Activated CD8-positive, alpha-beta T cell treated with anti-CD3 and anti-CD28 coated beads for 36 hours (primary cell): ENCODE measurements at regions not wholly inside any gene's neighbourhood (a gene's known extent, or its start where the extent isn't known, plus 50 kb on each side); places are given as distances from the start of the nearest gene placed in this dataset.

Source experiments
- ATAC-seq: fragments of 200-7000 bp; cut with Tn5 transposase; one replicate; pipeline ENCODE4 v1.10.0; 2021; ENCODE audit warnings: mild to moderate bottlenecking, moderate library complexity
- CTCF ChIA-PET: fragments of 350-600 bp; sonication (Branson Sonifier 250); formaldehyde crosslinking; loops from one replicate; lab custom pipeline; 2021; ENCODE audit warnings: antibody characterized with exemption; lab: Charles Lee
- POLR2A ChIA-PET: fragments of 350-600 bp; sonication (Branson Sonifier 250); formaldehyde crosslinking; loops from one replicate; lab custom pipeline; 2021; ENCODE audit warnings: antibody characterized with exemption; lab: Charles Lee
- DNase-seq: peaks from one replicate; pipeline ENCODE4 v3.0.0-alpha.2; 2020
- H3K27ac Mint-ChIP-seq: one replicate; pipeline ENCODE4 v1.8.0; 2021; ENCODE audit warnings: mild to moderate bottlenecking, mixed read lengths
- H3K27me3 Mint-ChIP-seq: one replicate; pipeline ENCODE4 v1.8.0; 2021; ENCODE audit warnings: mixed read lengths
- H3K36me3 Mint-ChIP-seq: one replicate; pipeline ENCODE4 v1.8.0; 2021; ENCODE audit warnings: low read depth, mixed read lengths
- H3K4me1 Mint-ChIP-seq: one replicate; pipeline ENCODE4 v1.8.0; 2021; ENCODE audit warnings: low read depth, mixed read lengths
- H3K4me3 Mint-ChIP-seq: one replicate; pipeline ENCODE4 v1.8.0; 2021; ENCODE audit warnings: mild to moderate bottlenecking, moderate library complexity, mixed read lengths
- H3K9me3 Mint-ChIP-seq: one replicate; pipeline ENCODE4 v1.8.0; 2021; ENCODE audit warnings: mixed read lengths
- intact Hi-C: fragments of 100-400 bp; cut with micrococcal nuclease; formaldehyde crosslinking; loops from one replicate; pipeline ENCODE4 v1.10.0; 2022
- TF ChIP-seq, protein P1 (sequence below): fragments of 200-600 bp; IDR thresholded peaks from one replicate; pipeline ENCODE4 v1.8.0; 2022; ENCODE audit warnings: antibody characterized with exemption, mild to moderate bottlenecking

DNA sequence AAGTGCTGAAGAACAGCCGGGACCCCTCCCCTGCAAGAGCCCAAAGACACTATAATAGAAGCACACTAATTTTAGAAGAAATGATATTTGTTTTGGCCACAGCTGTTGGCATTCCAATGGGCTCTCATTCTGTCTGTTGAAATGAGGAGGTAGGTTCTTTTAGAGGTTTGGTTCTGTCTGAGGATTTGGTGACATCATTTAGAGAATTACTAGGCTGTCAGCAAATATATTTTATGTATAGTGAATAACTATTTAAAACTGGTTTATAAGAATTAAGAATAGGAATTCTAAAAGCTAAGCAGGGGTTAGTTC is 200.7 kb upstream of the SLC38A2 start:
- H3K4me1 Mint-ChIP-seq = no peaks in the 10 kb centered on the region
- DNase-seq = no peak
- H3K27me3 Mint-ChIP-seq = no peaks in the 10 kb centered on the region
- no peak overlapping the region for H3K27ac Mint-ChIP-seq
- intact Hi-C loops = no loop called here
- POLR2A ChIA-PET = no interaction called here
- ATAC-seq = no peak
- CTCF ChIA-PET = no interaction called here
- peaks cover 5% of the 10 kb centered on the region for H3K9me3 Mint-ChIP-seq
- H3K4me3 Mint-ChIP-seq = no peak overlapping the region
- TF ChIP-seq, protein P1, sequence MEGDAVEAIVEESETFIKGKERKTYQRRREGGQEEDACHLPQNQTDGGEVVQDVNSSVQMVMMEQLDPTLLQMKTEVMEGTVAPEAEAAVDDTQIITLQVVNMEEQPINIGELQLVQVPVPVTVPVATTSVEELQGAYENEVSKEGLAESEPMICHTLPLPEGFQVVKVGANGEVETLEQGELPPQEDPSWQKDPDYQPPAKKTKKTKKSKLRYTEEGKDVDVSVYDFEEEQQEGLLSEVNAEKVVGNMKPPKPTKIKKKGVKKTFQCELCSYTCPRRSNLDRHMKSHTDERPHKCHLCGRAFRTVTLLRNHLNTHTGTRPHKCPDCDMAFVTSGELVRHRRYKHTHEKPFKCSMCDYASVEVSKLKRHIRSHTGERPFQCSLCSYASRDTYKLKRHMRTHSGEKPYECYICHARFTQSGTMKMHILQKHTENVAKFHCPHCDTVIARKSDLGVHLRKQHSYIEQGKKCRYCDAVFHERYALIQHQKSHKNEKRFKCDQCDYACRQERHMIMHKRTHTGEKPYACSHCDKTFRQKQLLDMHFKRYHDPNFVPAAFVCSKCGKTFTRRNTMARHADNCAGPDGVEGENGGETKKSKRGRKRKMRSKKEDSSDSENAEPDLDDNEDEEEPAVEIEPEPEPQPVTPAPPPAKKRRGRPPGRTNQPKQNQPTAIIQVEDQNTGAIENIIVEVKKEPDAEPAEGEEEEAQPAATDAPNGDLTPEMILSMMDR = no peak
- peaks cover 10% of the 10 kb centered on the region for H3K36me3 Mint-ChIP-seq

DNA sequence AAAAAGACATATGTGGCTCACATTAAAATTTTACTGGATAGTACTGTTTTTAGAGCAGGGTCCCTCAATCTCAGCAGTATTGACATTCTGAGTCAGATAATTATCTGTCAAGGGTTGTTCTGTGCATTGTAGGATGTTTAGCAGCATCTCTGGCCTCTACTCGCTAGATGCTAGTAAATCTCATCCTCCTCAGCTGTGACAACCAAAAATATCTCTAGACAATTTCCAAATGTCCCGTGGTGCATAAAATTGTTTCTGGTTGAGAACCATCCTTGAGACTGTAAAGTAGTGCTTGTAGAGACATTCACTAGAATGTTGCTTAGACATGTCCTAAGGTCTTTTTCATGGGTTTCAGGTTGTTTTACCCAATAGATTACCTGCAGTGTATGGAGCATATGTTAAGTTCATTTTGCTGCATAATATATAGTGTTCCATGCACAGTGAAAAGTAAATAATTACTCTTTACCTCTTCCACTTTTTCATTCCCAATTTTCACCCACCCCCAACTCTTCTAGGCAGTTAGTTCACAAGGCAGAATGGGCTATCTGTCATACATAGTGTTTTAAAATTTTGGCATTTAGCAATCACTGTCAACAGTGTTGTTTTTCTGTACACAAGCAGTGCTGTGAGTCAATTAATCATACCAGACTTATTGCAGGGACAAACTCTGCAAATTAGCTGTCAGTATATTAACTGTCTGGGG is 200.2 kb upstream of the SLC38A2 start:
- no peak for ATAC-seq
- Mint-ChIP-seq H3K27me3 (no peaks in the 10 kb centered on the region), H3K9me3 (peaks cover 9% of the 10 kb centered on the region), H3K4me1 (no peaks in the 10 kb centered on the region), H3K36me3 (peaks cover 14% of the 10 kb centered on the region), H3K4me3 (no peak overlapping the region), H3K27ac (no peak overlapping the region)
- TF ChIP-seq, protein P1 = no peak
- intact Hi-C loops = no loop called here
- DNase-seq = no peak
- ChIA-PET CTCF (no interaction called here), POLR2A (no interaction called here)

GRCh38 chr12:46571608-46572007 is 199.0 kb upstream of the SLC38A2 start:
- POLR2A ChIA-PET = no interaction called here
- intact Hi-C loops = no loop called here
- no peak overlapping the region for H3K27ac Mint-ChIP-seq
- CTCF ChIA-PET = no interaction called here
- no peak for DNase-seq
- no peaks in the 10 kb centered on the region for H3K27me3 Mint-ChIP-seq
- ATAC-seq = no peak
- no peaks in the 10 kb centered on the region for H3K4me1 Mint-ChIP-seq
- TF ChIP-seq, protein P1 = no peak
- peaks cover 18% of the 10 kb centered on the region for H3K9me3 Mint-ChIP-seq
- no peak overlapping the region for H3K4me3 Mint-ChIP-seq
- peaks cover 12% of the 10 kb centered on the region for H3K36me3 Mint-ChIP-seq

GRCh38 chr12:46569826-46570439 is 197.4 kb upstream of the SLC38A2 start:
- ChIA-PET POLR2A (no interaction called here), CTCF (interaction anchor here (0.7 kb wide), 1 partner anchor 8 kb away, joined by 3 read pairs; no protein-coding TSS in a partner anchor)
- ATAC-seq (no peak), DNase-seq (no peak)
- TF ChIP-seq, protein P1 = no peak
- H3K36me3 Mint-ChIP-seq = peaks cover 19% of the 10 kb centered on the region
- intact Hi-C loops = no loop called here
- H3K27ac Mint-ChIP-seq = no peak overlapping the region
- no peak overlapping the region for H3K4me3 Mint-ChIP-seq
- H3K27me3 Mint-ChIP-seq = no peaks in the 10 kb centered on the region
- H3K9me3 Mint-ChIP-seq = peaks cover 30% of the 10 kb centered on the region
- H3K4me1 Mint-ChIP-seq = no peaks in the 10 kb centered on the region

DNA sequence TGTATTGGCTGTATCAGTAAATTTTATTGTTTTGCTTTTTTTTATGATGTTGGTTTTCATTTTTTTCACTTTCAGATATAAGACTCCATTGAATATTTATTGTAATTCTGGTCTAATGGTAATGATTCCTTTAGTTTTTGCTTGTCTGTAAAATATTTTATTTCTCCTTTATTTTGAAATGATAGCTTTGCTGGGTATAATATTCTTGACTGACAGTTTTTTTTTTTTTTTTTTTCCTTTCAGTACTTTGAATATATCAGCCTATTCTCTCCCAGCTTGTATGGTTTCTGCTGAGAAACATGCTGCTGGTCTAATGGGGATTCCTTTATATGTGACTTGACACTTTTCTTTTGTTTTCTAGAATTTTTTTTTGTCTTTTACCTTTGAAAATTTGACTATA is 195.1 kb upstream of the SLC38A2 start:
- TF ChIP-seq, protein P1 = no peak
- ChIA-PET CTCF (interaction anchor here (0.6 to 0.8 kb wide), 3 partner anchors 11 to 214 kb away, joined by 3 to 5 read pairs (median 3); no protein-coding TSS in a partner anchor), POLR2A (no interaction called here)
- H3K9me3 Mint-ChIP-seq = peaks cover 35% of the 10 kb centered on the region
- DNase-seq (no peak), ATAC-seq (no peak)
- H3K4me3 Mint-ChIP-seq = no peak overlapping the region
- intact Hi-C loops = no loop called here
- peaks cover 20% of the 10 kb centered on the region for H3K36me3 Mint-ChIP-seq
- no peak overlapping the region for H3K27ac Mint-ChIP-seq
- peaks cover 4% of the 10 kb centered on the region for H3K4me1 Mint-ChIP-seq
- no peaks in the 10 kb centered on the region for H3K27me3 Mint-ChIP-seq
